ENCODE measurements at regions not wholly inside any gene's neighbourhood (a gene's known extent, or its start where the extent isn't known, plus 50 kb on each side); places are given as distances from the start of the nearest gene placed in this dataset.

- no peak for DNase-seq
Measured at GRCh38 chr10:28879875-28880682, 202.8 kb downstream of the BAMBI start.

GRCh38 chr10:28880683-28880950 is 203.3 kb downstream of the BAMBI start:
- no peak overlapping the region for H3K27ac ChIP-seq
- TF ChIP-seq, protein P1, sequence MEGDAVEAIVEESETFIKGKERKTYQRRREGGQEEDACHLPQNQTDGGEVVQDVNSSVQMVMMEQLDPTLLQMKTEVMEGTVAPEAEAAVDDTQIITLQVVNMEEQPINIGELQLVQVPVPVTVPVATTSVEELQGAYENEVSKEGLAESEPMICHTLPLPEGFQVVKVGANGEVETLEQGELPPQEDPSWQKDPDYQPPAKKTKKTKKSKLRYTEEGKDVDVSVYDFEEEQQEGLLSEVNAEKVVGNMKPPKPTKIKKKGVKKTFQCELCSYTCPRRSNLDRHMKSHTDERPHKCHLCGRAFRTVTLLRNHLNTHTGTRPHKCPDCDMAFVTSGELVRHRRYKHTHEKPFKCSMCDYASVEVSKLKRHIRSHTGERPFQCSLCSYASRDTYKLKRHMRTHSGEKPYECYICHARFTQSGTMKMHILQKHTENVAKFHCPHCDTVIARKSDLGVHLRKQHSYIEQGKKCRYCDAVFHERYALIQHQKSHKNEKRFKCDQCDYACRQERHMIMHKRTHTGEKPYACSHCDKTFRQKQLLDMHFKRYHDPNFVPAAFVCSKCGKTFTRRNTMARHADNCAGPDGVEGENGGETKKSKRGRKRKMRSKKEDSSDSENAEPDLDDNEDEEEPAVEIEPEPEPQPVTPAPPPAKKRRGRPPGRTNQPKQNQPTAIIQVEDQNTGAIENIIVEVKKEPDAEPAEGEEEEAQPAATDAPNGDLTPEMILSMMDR (IDR thresholded peaks at IDR 0.05; ENCODE audit: low read depth, low read length) = no peak

More at GRCh38 chr10:28879875-28880682, 202.8 kb downstream of the BAMBI start:
- no peaks in the 10 kb centered on the region for H3K36me3 ChIP-seq
- no peak overlapping the region for H3K27ac ChIP-seq
- no peaks in the 10 kb centered on the region for H3K9me3 ChIP-seq (ENCODE audit: severe bottlenecking)
- TF ChIP-seq, protein P1 (IDR thresholded peaks at IDR 0.05; ENCODE audit: low read depth, low read length) = no peak
- H3K27me3 ChIP-seq (ENCODE audit: insufficient read depth, low read depth, severe bottlenecking) = no peaks in the 10 kb centered on the region
- H3K4me3 ChIP-seq (ENCODE audit: low read depth, low read length) = no peak overlapping the region

GRCh38 chr10:28881171-28881882 is 204.0 kb downstream of the BAMBI start:
- TF ChIP-seq, protein P1 (IDR thresholded peaks at IDR 0.05; ENCODE audit: low read depth, low read length) = no peak

More at GRCh38 chr10:28880683-28880950, 203.3 kb downstream of the BAMBI start:
- H3K9me3 ChIP-seq (ENCODE audit: severe bottlenecking) = no peaks in the 10 kb centered on the region
- no peak for DNase-seq
- no peaks in the 10 kb centered on the region for H3K27me3 ChIP-seq (ENCODE audit: insufficient read depth, low read depth, severe bottlenecking)
- no peak overlapping the region for H3K4me3 ChIP-seq (ENCODE audit: low read depth, low read length)
- H3K36me3 ChIP-seq = no peaks in the 10 kb centered on the region

DNA sequence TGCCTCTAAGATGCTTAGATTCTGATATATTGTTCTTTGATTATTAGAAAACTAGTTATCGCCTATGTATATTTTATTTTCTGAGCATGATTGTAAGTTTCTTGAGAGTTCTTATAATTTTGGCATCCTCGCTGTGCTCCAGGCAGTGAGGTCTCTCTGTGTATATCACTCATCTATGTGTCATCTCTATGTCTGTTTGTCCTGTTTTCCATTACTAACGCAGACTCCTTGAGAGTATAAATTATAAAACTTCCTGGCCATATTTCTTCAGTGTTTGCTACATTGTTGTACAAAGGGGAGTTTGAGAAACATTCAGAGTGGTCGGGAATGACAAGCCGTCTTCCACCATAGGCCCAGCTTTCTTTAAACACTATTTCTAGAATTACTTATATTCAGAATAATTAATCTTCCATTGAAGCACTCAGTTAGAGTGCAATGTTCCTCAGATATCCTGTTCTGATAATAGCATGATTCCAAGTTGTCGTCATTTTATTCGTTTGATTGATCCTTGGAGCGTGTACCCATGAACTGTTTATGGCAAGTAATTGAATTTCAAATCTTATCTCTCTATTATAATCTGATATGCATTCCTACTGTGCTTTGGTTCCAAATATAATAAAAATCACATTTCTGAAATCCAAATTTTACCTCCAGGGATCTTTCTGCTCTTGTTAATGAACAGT is 206.6 kb downstream of the BAMBI start:
- no peak for DNase-seq
- Histone ChIP-seq H3K27ac (no peak overlapping the region), H3K27me3 (ENCODE audit: insufficient read depth, low read depth, severe bottlenecking) (no peaks in the 10 kb centered on the region), H3K36me3 (no peaks in the 10 kb centered on the region), H3K4me3 (ENCODE audit: low read depth, low read length) (no peak overlapping the region), H3K9me3 (ENCODE audit: severe bottlenecking) (no peaks in the 10 kb centered on the region)
- TF ChIP-seq, protein P1 (IDR thresholded peaks at IDR 0.05; ENCODE audit: low read depth, low read length) = no peak

More at GRCh38 chr10:28881171-28881882, 204.0 kb downstream of the BAMBI start:
- no peaks in the 10 kb centered on the region for H3K27me3 ChIP-seq (ENCODE audit: insufficient read depth, low read depth, severe bottlenecking)
- no peak for DNase-seq
- H3K4me3 ChIP-seq (ENCODE audit: low read depth, low read length) = no peak overlapping the region
- H3K9me3 ChIP-seq (ENCODE audit: severe bottlenecking) = no peaks in the 10 kb centered on the region
- no peaks in the 10 kb centered on the region for H3K36me3 ChIP-seq
- no peak overlapping the region for H3K27ac ChIP-seq

- H3K36me3 ChIP-seq = no peaks in the 10 kb centered on the region
- no peaks in the 10 kb centered on the region for H3K9me3 ChIP-seq (ENCODE audit: severe bottlenecking)
- TF ChIP-seq, protein P1 (IDR thresholded peaks at IDR 0.05; ENCODE audit: low read depth, low read length) = no peak
- DNase-seq = no peak
- H3K4me3 ChIP-seq (ENCODE audit: low read depth, low read length) = no peak overlapping the region
- H3K27me3 ChIP-seq (ENCODE audit: insufficient read depth, low read depth, severe bottlenecking) = no peaks in the 10 kb centered on the region
- no peak overlapping the region for H3K27ac ChIP-seq
Measured at GRCh38 chr10:28890121-28890950, 213.0 kb downstream of the BAMBI start.

Data from WERI-Rb-1 (cell line).